GM23248 (cell line): ENCODE measurements at regions not wholly inside any gene's neighbourhood (a gene's known extent, or its start where the extent isn't known, plus 50 kb on each side); places are given as distances from the start of the nearest gene placed in this dataset.

Experiments
- DNase-seq: peaks from one replicate; pipeline ENCODE4 v3.0.0-alpha.2; 2015
- H2AFZ ChIP-seq: fragments of 200-600 bp; sonication (generic); 2 replicates; pipeline ENCODE4 v1.6.1; 2016; ENCODE audit warnings: antibody characterized with exemption
- H3F3A ChIP-seq: fragments of 200-600 bp; sonication (generic); 2 replicates; pipeline ENCODE4 v1.6.1; 2016; ENCODE audit warnings: mild to moderate bottlenecking, antibody characterized with exemption, mixed run types; ENCODE audit not compliant: insufficient read depth
- H3K27ac ChIP-seq: fragments of 200-600 bp; sonication (generic); 2 replicates; pipeline ENCODE4 v1.5.1; 2016; ENCODE audit warnings: mild to moderate bottlenecking
- H3K27me3 ChIP-seq: fragments of 200-600 bp; sonication (generic); replicated peaks from 2 replicates; pipeline ENCODE4 v1.6.1; 2016; ENCODE audit warnings: mild to moderate bottlenecking; ENCODE audit not compliant: insufficient read depth
- H3K36me3 ChIP-seq: fragments of 200-600 bp; sonication (generic); 2 replicates; pipeline ENCODE4 v1.6.1; 2016; ENCODE audit warnings: low read depth, mild to moderate bottlenecking
- H3K4me1 ChIP-seq: fragments of 200-600 bp; sonication (generic); 2 replicates; pipeline ENCODE4 v1.6.1; 2016; ENCODE audit warnings: mild to moderate bottlenecking; ENCODE audit not compliant: insufficient read depth
- H3K4me2 ChIP-seq: fragments of 200-600 bp; sonication (generic); one replicate; pipeline ENCODE4 v1.6.1; 2016; ENCODE audit warnings: mild to moderate bottlenecking; ENCODE audit not compliant: unreplicated experiment
- H3K4me3 ChIP-seq: fragments of 200-600 bp; sonication (generic); 2 replicates; pipeline ENCODE4 v1.5.1; 2016; ENCODE audit warnings: mild to moderate bottlenecking
- H3K79me2 ChIP-seq: fragments of 200-600 bp; sonication (generic); 2 replicates; pipeline ENCODE4 v1.6.1; 2016; ENCODE audit warnings: mild to moderate bottlenecking; ENCODE audit not compliant: insufficient read depth
- H3K9ac ChIP-seq: fragments of 200-600 bp; sonication (generic); 2 replicates; pipeline ENCODE4 v1.6.1; 2016; ENCODE audit warnings: mild to moderate bottlenecking
- H3K9me2 ChIP-seq: fragments of 200-600 bp; sonication (generic); 2 replicates; pipeline ENCODE4 v1.6.1; 2016; ENCODE audit warnings: mixed run types, mild to moderate bottlenecking, moderate library complexity; ENCODE audit not compliant: insufficient read depth
- H3K9me3 ChIP-seq: fragments of 200-600 bp; sonication (generic); one replicate; pipeline ENCODE4 v1.6.1; 2017; ENCODE audit warnings: low read depth
- H4K20me1 ChIP-seq: fragments of 200-600 bp; sonication (generic); 2 replicates; pipeline ENCODE4 v1.6.0; 2016; ENCODE audit not compliant: insufficient read depth
- EZH2 ChIP-seq: fragments of 200-600 bp; sonication (generic); IDR thresholded peaks from 2 replicates; pipeline ENCODE4 v1.6.1; 2018; ENCODE audit warnings: antibody characterized with exemption, mild to moderate bottlenecking; ENCODE audit not compliant: insufficient read depth, poor library complexity, severe bottlenecking
- EZH2phosphoT487 ChIP-seq: fragments of 200-600 bp; sonication (generic); IDR thresholded peaks from 2 replicates; pipeline ENCODE4 v1.6.1; 2018; ENCODE audit warnings: antibody characterized with exemption, moderate library complexity, mild to moderate bottlenecking, low read depth; ENCODE audit not compliant: insufficient read depth
- WGBS, 2 experiments: methylation state at CpG; one replicate each; pipeline ENCODE4 v1.1.6; 2015 to 2017; ENCODE audit warnings: low lambda C conversion rate in 2 of 2, low coverage in 1 of 2; ENCODE audit errors: missing lambda C conversion rate in 2 of 2; 5-methylcytosine and 5-hydroxymethylcytosine counted together
- in situ Hi-C: fragments of 300-500 bp; cut with MboI; formaldehyde crosslinking; loops from 2 replicates; pipeline ENCODE4 v1.15.0; 2020

DNA sequence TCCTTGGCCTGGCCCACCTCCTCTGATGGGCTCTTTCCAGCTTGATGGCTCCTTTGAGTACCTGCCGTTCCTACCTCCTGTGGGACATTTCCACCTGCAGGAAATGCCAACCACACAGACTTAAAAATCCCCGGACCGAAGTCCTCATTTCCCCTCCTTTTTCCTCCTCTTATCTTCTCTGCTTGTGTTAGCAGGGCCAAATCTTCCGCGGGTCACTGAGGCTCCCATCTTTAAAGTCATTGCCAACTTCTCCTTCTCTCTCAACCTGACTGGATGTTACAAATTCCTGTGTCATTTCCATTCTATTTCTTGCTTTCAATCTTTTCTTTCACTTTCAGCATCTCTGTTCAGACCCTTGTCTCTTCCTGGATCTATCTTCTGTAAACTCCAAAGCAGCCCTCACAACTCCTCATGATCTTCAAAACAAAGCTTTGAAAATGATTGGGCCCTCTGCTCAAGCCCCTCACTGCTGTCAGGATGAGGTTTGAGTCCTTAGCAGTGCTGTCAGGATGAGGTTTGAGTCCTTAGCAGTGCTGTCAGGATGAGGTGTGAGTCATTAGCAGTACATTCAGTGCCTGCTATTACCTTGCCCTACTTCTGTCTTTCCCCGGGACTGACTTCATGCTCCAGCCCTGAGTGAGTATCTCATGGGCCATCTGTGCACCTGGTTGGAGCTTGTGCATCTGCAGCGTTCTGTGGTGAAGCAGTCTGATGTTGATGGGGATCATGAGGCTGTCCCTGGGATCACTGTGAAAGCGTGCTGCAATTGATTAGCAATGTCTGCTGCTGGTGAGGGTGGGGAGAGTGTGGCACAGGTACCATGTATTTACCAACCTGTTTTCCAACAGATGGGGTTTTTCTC, 100.1 kb downstream of the IRF8 start:
- WGBS, 2 experiments: 66 to 75% methylated on average over 8 of the region's 8 CpGs
- Histone ChIP-seq H3K9me3 (no peaks in the 10 kb centered on the region), H3K27ac (no peak overlapping the region), H3K36me3 (no peaks in the 10 kb centered on the region), H3F3A (no peaks in the 10 kb centered on the region), H3K4me3 (no peak overlapping the region), H3K79me2 (no peaks in the 10 kb centered on the region), H3K4me1 (no peaks in the 10 kb centered on the region), H3K9ac (no peak overlapping the region), H3K27me3 (peaks cover 74% of the 10 kb centered on the region), H3K9me2 (no peaks in the 10 kb centered on the region), H4K20me1 (no peaks in the 10 kb centered on the region), H2AFZ (no peak overlapping the region), H3K4me2 (no peak overlapping the region)
- in situ Hi-C loops: no loop called here
- DNase-seq: no peak
- no peak for TF ChIP-seq EZH2phosphoT487
- no peak for TF ChIP-seq EZH2

- H3K27me3 ChIP-seq: peaks cover 70% of the 10 kb centered on the region
Observed at GRCh38 chr16:85999778-86000177, 100.8 kb downstream of the IRF8 start.

DNA sequence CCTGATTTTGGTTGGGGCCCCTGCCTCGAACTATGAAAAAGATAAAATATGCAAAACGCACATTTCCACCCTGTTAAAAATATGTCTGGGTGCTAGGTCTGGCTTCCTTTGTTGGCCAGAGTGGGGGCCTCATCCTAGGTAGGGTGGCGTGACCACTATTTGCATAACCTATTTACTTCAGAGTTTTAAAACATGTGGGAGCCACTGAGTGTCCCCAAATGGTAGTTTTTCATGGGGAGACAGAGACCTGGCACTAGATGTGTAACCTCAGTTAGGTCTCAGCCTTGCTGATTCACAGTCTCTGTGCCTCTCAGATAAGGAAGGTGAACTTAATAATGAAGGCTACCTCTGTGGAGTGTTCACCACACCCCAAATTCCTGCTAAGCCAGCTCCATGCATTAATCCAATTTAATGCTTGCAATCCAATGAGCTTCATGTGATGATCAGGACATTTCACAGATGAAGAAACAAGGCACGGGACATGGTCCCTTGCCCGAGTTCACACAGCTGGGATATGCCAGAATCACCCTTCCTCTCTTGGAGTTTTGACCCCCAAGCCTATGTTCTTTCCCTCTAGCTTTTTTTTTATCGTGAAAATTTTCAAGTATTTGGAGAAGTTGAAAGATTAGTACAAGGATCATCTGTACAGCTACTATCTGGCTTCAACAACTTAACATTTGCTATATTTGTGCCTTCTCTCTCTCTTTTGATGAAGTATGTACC, 103.4 kb downstream of the IRF8 start:
- Histone ChIP-seq H4K20me1 (no peaks in the 10 kb centered on the region), H3K9me3 (no peaks in the 10 kb centered on the region), H2AFZ (no peak overlapping the region), H3K36me3 (no peaks in the 10 kb centered on the region), H3K27ac (no peak overlapping the region), H3K27me3 (peaks cover 62% of the 10 kb centered on the region), H3K4me2 (no peak overlapping the region), H3K4me3 (no peak overlapping the region), H3K4me1 (no peaks in the 10 kb centered on the region), H3K79me2 (no peaks in the 10 kb centered on the region), H3K9ac (no peak overlapping the region), H3K9me2 (no peaks in the 10 kb centered on the region), H3F3A (no peaks in the 10 kb centered on the region)
- 27 to 29% methylated on average over 6 of the region's 6 CpGs for WGBS, 2 experiments
- no peak for DNase-seq
- TF ChIP-seq EZH2 (no peak), EZH2phosphoT487 (no peak)
- in situ Hi-C loops: no loop called here

More at GRCh38 chr16:85999778-86000177, 100.8 kb downstream of the IRF8 start:
- Histone ChIP-seq H3K27ac (no peak overlapping the region), H3K36me3 (no peaks in the 10 kb centered on the region), H3K9me2 (no peaks in the 10 kb centered on the region), H2AFZ (no peak overlapping the region), H3K79me2 (no peaks in the 10 kb centered on the region), H3K4me1 (no peaks in the 10 kb centered on the region), H3K9me3 (no peaks in the 10 kb centered on the region), H3F3A (no peaks in the 10 kb centered on the region), H3K4me2 (no peak overlapping the region), H4K20me1 (no peaks in the 10 kb centered on the region), H3K9ac (no peak overlapping the region), H3K4me3 (no peak overlapping the region)
- WGBS, 2 experiments: 57 to 63% methylated on average over 4 of the region's 4 CpGs
- in situ Hi-C loops: no loop called here
- TF ChIP-seq EZH2 (no peak), EZH2phosphoT487 (no peak)
- no peak for DNase-seq

DNA sequence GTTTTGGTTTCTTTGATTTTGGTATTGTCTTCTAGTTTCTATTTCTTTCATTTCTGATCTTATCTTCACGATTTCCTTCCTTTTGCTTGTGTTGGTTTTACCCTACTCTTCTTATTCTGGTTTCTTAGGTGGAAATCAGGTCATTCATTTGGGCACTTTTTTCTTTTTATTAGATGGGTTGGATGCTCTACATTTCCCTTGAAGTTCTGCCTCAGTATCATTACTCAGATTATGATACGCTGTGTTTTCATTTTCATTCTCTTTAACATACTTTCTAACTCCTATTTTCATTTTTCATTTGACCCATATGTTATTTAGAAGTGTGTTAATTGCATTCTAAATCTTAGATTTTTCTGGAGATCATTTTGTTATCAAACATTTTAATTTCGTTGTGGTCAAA, 108.6 kb downstream of the IRF8 start:
- Histone ChIP-seq H3K79me2 (no peaks in the 10 kb centered on the region), H3K27me3 (peaks cover 57% of the 10 kb centered on the region), H3K4me2 (no peak overlapping the region), H2AFZ (no peak overlapping the region), H3K4me1 (no peaks in the 10 kb centered on the region), H3F3A (no peaks in the 10 kb centered on the region), H4K20me1 (no peaks in the 10 kb centered on the region), H3K9ac (no peak overlapping the region), H3K27ac (no peak overlapping the region), H3K36me3 (no peaks in the 10 kb centered on the region), H3K4me3 (no peak overlapping the region), H3K9me3 (no peaks in the 10 kb centered on the region), H3K9me2 (no peaks in the 10 kb centered on the region)
- in situ Hi-C loops: no loop called here
- no peak for DNase-seq
- 44 to 51% methylated on average over 3 of the region's 3 CpGs for WGBS, 2 experiments
- no peak for TF ChIP-seq EZH2phosphoT487
- TF ChIP-seq EZH2: no peak
